Inflammatory macrophage treated with lipopolysaccharide for 1 hour (primary cell): ENCODE measurements at regions not wholly inside any gene's neighbourhood (a gene's known extent, or its start where the extent isn't known, plus 50 kb on each side); places are given as distances from the start of the nearest gene placed in this dataset.
"Not testable (repeated sequence)": the region's sequence is repeated elsewhere in the genome, so short reads cannot be mapped to it uniquely, and the experiment has no call there.

Source experiments
- DNase-seq, 2 donors: peaks; one replicate each; pipeline ENCODE4 v3.0.0-alpha.2; 2020 to 2022

- no peak for DNase-seq
These were observed 2306.2 kb upstream of the ACO1 start for GRCh38 chr9:30078195-30078594.

GRCh38 chr9:30089428-30089827 lies 2295.0 kb upstream of the ACO1 start:
- no peak for DNase-seq

- no peak for DNase-seq
These were observed 2280.6 kb upstream of the ACO1 start for GRCh38 chr9:30103647-30104394.

GRCh38 chr9:30107134-30107533 lies 2277.3 kb upstream of the ACO1 start:
- DNase-seq = not testable (repeated sequence)

- DNase-seq = no peak
These were observed 2267.7 kb upstream of the ACO1 start for GRCh38 chr9:30116673-30117217.

GRCh38 chr9:30120666-30121065 lies 2263.8 kb upstream of the ACO1 start:
- DNase-seq = no peak

- DNase-seq = no peak
These were observed 2262.8 kb upstream of the ACO1 start for GRCh38 chr9:30121611-30122010.

- no peak for DNase-seq
These were observed 2258.6 kb upstream of the ACO1 start for GRCh38 chr9:30125881-30126280.

- no peak for DNase-seq
These were observed 2257.1 kb upstream of the ACO1 start for GRCh38 chr9:30127371-30127770.

GRCh38 chr9:30140407-30140806 lies 2244.0 kb upstream of the ACO1 start:
- no peak for DNase-seq

GRCh38 chr9:30160570-30160969 lies 2223.9 kb upstream of the ACO1 start:
- no peak for DNase-seq

- DNase-seq = no peak
These were observed 2212.2 kb upstream of the ACO1 start for GRCh38 chr9:30172206-30172605.

GRCh38 chr9:30178610-30179009 lies 2205.8 kb upstream of the ACO1 start:
- no peak for DNase-seq

GRCh38 chr9:30193421-30193820 lies 2191.0 kb upstream of the ACO1 start:
- DNase-seq = no peak

- DNase-seq = no peak
These were observed 2187.5 kb upstream of the ACO1 start for GRCh38 chr9:30196941-30197340.

- DNase-seq = no peak
These were observed 2187.0 kb upstream of the ACO1 start for GRCh38 chr9:30197453-30197852.

- DNase-seq = no peak
These were observed 2186.5 kb upstream of the ACO1 start for GRCh38 chr9:30197954-30198353.

GRCh38 chr9:30198463-30199309 lies 2185.8 kb upstream of the ACO1 start:
- no peak for DNase-seq

GRCh38 chr9:30201024-30201423 lies 2183.4 kb upstream of the ACO1 start:
- no peak for DNase-seq

- no peak for DNase-seq
These were observed 2149.4 kb upstream of the ACO1 start for GRCh38 chr9:30235068-30235467.

- no peak for DNase-seq
These were observed 2148.9 kb upstream of the ACO1 start for GRCh38 chr9:30235564-30235963.

- DNase-seq = no peak
These were observed 2144.6 kb upstream of the ACO1 start for GRCh38 chr9:30239878-30240277.

- no peak for DNase-seq
These were observed 2141.0 kb upstream of the ACO1 start for GRCh38 chr9:30243467-30243866.

GRCh38 chr9:30244877-30245276 lies 2139.6 kb upstream of the ACO1 start:
- DNase-seq = peak; percentile 31
